ENCODE measurements at regions not wholly inside any gene's neighbourhood (a gene's known extent, or its start where the extent isn't known, plus 50 kb on each side); places are given as distances from the start of the nearest gene placed in this dataset.

GRCh38 chr3:18837137-18837755 lies 311.1 kb upstream of the KCNH8 start:
- no peak for TF ChIP-seq POLR2A (IDR thresholded peaks at IDR 0.05)
- TF ChIP-seq CTCF (IDR thresholded peaks at IDR 0.05), result no peak

Data from adrenal gland (tissue), 5 donors.